ENCODE measurements at regions not wholly inside any gene's neighbourhood (a gene's known extent, or its start where the extent isn't known, plus 50 kb on each side); places are given as distances from the start of the nearest gene placed in this dataset.

- TF ChIP-seq EP300 (IDR thresholded peaks at IDR 0.05) (no peak), POLR2A (IDR thresholded peaks at IDR 0.05) (no peak)
Measured at GRCh38 chr4:125547836-125548235, 233.1 kb downstream of the FAT4 start.
